ENCODE measurements at regions not wholly inside any gene's neighbourhood (a gene's known extent, or its start where the extent isn't known, plus 50 kb on each side); places are given as distances from the start of the nearest gene placed in this dataset.

- TF ChIP-seq CTCF (IDR thresholded peaks at IDR 0.05): no peak
- TF ChIP-seq, protein P1, sequence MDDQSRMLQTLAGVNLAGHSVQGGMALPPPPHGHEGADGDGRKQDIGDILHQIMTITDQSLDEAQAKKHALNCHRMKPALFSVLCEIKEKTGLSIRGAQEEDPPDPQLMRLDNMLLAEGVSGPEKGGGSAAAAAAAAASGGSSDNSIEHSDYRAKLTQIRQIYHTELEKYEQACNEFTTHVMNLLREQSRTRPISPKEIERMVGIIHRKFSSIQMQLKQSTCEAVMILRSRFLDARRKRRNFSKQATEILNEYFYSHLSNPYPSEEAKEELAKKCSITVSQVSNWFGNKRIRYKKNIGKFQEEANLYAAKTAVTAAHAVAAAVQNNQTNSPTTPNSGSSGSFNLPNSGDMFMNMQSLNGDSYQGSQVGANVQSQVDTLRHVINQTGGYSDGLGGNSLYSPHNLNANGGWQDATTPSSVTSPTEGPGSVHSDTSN (IDR thresholded peaks at IDR 0.05): no peak
- no peak for TF ChIP-seq ATOH8 (CRISPR knock-in tag; IDR thresholded peaks at IDR 0.05; ENCODE audit: low read depth)
- no peak for TF ChIP-seq EP300 (IDR thresholded peaks at IDR 0.05)
- TF ChIP-seq JUNB (IDR thresholded peaks at IDR 0.05): no peak
Observed at GRCh38 chr4:52358883-52359321, 300.2 kb downstream of the USP46 start.
